CD4-positive, CD25-positive, alpha-beta regulatory T cell (primary cell): ENCODE measurements at regions not wholly inside any gene's neighbourhood (a gene's known extent, or its start where the extent isn't known, plus 50 kb on each side); places are given as distances from the start of the nearest gene placed in this dataset.

ENCODE experiments used
- ATAC-seq, 2 donors: fragments of 150-1000 bp; cut with Tn5 transposase; one replicate each; pipeline ENCODE4 v1.10.0; 2021; ENCODE audit warnings: low read depth in 2 of 2, moderate number of reproducible peaks in 2 of 2, moderate library complexity in 1 of 2
- DNase-seq, 3 donors: peaks; one replicate each; pipeline versions ENCODE4 v3.0.0 to v3.0.0-alpha.2; 2012 to 2022; ENCODE audit warnings: mixed read lengths in 1 of 3
- H3K27ac ChIP-seq: one replicate; pipeline ENCODE4 v1.7.0; 2013; ENCODE audit warnings: mild to moderate bottlenecking, low read length; ENCODE audit not compliant: insufficient read depth, poor library complexity, severe bottlenecking
- H3K27me3 ChIP-seq: one replicate; pipeline ENCODE4 v1.7.0; 2013; ENCODE audit warnings: low read length; ENCODE audit not compliant: control insufficient read depth, insufficient read depth
- H3K36me3 ChIP-seq: one replicate; pipeline ENCODE4 v1.7.0; 2013; ENCODE audit warnings: mild to moderate bottlenecking, low read length, moderate library complexity; ENCODE audit not compliant: control insufficient read depth, insufficient read depth
- H3K4me1 ChIP-seq: 2 replicates; pipeline ENCODE4 v1.7.0; 2013; ENCODE audit warnings: mild to moderate bottlenecking, low read length; ENCODE audit not compliant: insufficient read depth, control insufficient read depth, poor library complexity, severe bottlenecking
- H3K4me3 ChIP-seq: one replicate; pipeline ENCODE4 v1.7.0; 2013; ENCODE audit warnings: low read depth, mild to moderate bottlenecking, low read length, moderate library complexity
- H3K9me3 ChIP-seq, 2 experiments: 1 replicate in 1 of 2; 2 replicates in 1 of 2; pipeline ENCODE4 v1.7.0; 2013; ENCODE audit warnings: low read length in 2 of 2, mild to moderate bottlenecking in 1 of 2, moderate library complexity in 1 of 2; ENCODE audit not compliant: control insufficient read depth in 2 of 2
- H3K27ac Mint-ChIP-seq, 3 donors: one replicate each; pipeline ENCODE4 v1.8.0; 2020 to 2022; ENCODE audit warnings: mild to moderate bottlenecking in 3 of 3, mixed read lengths in 3 of 3, moderate library complexity in 2 of 3
- H3K27me3 Mint-ChIP-seq: one replicate; pipeline ENCODE4 v1.8.0; 2022; ENCODE audit warnings: mild to moderate bottlenecking, mixed read lengths
- H3K36me3 Mint-ChIP-seq: one replicate; pipeline ENCODE4 v1.8.0; 2020; ENCODE audit warnings: mixed read lengths
- H3K4me1 Mint-ChIP-seq, 4 donors: one replicate each; pipeline ENCODE4 v1.8.0; 2020 to 2022; ENCODE audit warnings: mixed read lengths in 4 of 4, mild to moderate bottlenecking in 1 of 4
- H3K4me3 Mint-ChIP-seq, 4 donors: one replicate each; pipeline ENCODE4 v1.8.0; 2020 to 2022; ENCODE audit warnings: mild to moderate bottlenecking in 4 of 4, mixed read lengths in 4 of 4, moderate library complexity in 3 of 4
- H3K9me3 Mint-ChIP-seq, 7 donors: one replicate each; pipeline ENCODE4 v1.8.0; 2020 to 2022; ENCODE audit warnings: mixed read lengths in 7 of 7, mild to moderate bottlenecking in 3 of 7, moderate library complexity in 2 of 7

DNA sequence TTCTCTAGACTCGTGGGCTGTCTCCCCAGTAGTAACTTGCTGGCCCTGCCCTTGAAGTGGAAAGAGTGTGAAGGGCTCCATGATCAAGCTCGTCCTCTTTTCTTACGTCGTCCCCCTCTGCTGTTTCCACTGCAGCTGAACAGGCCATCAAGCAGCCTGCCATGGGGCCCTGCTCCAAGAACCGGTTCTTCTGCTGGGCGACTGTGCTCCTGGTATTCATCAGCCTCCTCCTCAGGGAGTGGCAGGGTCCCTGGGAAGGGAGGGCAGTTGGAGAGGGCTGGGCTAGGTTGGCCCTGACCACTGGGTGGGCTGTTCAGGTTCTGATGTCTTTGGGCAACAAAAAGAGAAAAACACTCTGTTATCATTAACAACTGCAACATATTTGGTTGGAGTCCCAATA is 151.5 kb downstream of the FCRL5 start:
- H3K36me3 Mint-ChIP-seq, result no peaks in the 10 kb centered on the region
- DNase-seq (no peak), ATAC-seq (no peak)
- Histone ChIP-seq H3K4me1 (no peaks in the 10 kb centered on the region), H3K4me3 (no peak overlapping the region), H3K9me3 (no peaks in the 10 kb centered on the region), H3K27ac (no peak overlapping the region), H3K36me3 (no peaks in the 10 kb centered on the region), H3K27me3 (peaks cover 8% of the 10 kb centered on the region)
- no peaks in the 10 kb centered on the region for H3K4me1 Mint-ChIP-seq
- peaks cover 0 to 3% (median 0%) of the 10 kb centered on the region in 7 donors for H3K9me3 Mint-ChIP-seq
- peaks cover 35% of the 10 kb centered on the region for H3K27me3 Mint-ChIP-seq
- no peak overlapping the region for H3K4me3 Mint-ChIP-seq
- no peak overlapping the region for H3K27ac Mint-ChIP-seq

DNA sequence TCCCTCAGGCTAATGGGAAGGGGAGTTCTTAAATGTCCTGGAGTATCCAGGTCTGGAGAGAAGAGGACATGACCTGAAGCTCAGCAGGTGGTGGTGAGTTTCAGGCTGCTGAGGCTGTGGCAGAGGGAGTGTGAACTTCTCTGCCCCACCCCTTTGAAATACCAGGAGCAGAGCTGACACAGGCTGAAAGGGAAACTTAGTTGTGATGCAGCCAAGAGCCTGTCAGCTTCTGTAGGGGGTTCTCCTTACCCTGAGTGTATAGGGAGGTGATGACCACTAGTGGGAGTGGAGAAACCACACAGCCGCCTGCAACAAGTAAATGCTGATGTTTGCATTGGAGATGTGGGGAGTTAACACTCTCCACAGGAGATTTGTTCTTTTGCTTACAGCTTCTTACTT is 152.3 kb downstream of the FCRL5 start:
- H3K4me3 Mint-ChIP-seq, result no peak overlapping the region
- no peaks in the 10 kb centered on the region for H3K36me3 ChIP-seq
- no peak for ATAC-seq
- peaks cover 0 to 3% (median 0%) of the 10 kb centered on the region in 7 donors for H3K9me3 Mint-ChIP-seq
- no peak overlapping the region for H3K27ac Mint-ChIP-seq
- H3K9me3 ChIP-seq, result no peaks in the 10 kb centered on the region
- no peak for DNase-seq
- H3K4me3 ChIP-seq, result no peak overlapping the region
- H3K4me1 ChIP-seq, result no peaks in the 10 kb centered on the region
- no peaks in the 10 kb centered on the region for H3K36me3 Mint-ChIP-seq
- H3K27ac ChIP-seq, result no peak overlapping the region
- peaks cover 8% of the 10 kb centered on the region for H3K27me3 ChIP-seq
- peaks cover 40% of the 10 kb centered on the region for H3K27me3 Mint-ChIP-seq
- no peaks in the 10 kb centered on the region for H3K4me1 Mint-ChIP-seq

DNA sequence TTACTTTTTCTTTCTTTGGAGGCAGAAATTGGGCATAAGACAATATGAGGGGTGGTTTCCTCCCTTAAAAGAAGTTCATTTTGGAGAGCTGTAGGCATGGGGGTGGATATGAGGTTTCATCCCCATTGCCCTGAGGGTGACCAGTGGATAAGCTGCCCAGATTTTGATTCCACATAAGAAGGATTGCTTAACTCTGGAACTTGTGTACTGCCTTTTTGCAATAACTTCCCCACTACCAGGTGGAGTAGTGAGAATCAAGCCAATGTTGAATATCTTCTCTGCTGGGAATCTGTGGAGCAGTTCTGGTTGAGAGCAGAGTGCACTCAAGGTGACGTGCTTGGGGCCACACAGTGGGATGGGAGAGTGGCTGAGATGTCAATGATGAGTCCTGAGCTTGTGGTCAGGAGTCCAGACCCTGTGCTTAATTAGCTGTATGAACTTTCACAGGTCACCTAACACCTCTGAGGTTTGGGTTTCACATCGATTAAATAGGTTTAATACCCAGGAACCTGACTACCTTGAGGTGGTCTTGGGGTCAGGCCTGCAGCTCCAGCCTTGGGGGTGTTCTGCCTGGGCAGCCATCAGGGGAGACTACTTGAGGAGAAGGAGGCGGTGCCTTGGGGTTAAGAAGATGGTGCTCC is 152.9 kb downstream of the FCRL5 start:
- Histone ChIP-seq H3K4me3 (no peak overlapping the region), H3K36me3 (no peaks in the 10 kb centered on the region), H3K4me1 (no peaks in the 10 kb centered on the region), H3K27me3 (peaks cover 8% of the 10 kb centered on the region), H3K27ac (no peak overlapping the region), H3K9me3 (no peaks in the 10 kb centered on the region)
- H3K36me3 Mint-ChIP-seq, result no peaks in the 10 kb centered on the region
- no peak overlapping the region for H3K27ac Mint-ChIP-seq
- H3K4me3 Mint-ChIP-seq, result no peak overlapping the region
- H3K9me3 Mint-ChIP-seq, result peaks cover 0 to 3% (median 0%) of the 10 kb centered on the region in 7 donors
- DNase-seq (no peak), ATAC-seq (no peak)
- H3K27me3 Mint-ChIP-seq, result peaks cover 44% of the 10 kb centered on the region
- no peaks in the 10 kb centered on the region for H3K4me1 Mint-ChIP-seq

DNA sequence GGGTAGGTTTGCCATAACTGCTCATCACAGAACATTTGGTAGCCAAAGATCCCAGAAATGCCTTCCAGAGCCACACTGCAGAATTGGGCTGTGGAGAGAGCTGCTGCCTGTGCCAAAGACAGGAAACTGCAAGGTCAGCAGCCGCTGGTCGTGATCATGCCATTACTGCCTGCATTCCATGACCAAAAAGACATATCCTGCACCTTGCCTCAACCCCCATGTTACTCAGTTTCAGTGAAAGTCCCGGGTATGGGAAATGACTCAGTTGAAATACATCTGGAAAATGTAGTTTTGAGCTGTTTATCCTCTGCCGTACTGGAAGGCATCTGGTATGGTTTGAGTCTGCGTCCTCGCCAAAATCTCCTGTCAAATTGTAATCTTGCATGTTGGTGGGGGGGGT is 161.7 kb downstream of the FCRL5 start:
- peaks cover 33% of the 10 kb centered on the region for H3K27me3 Mint-ChIP-seq
- DNase-seq (no peak), ATAC-seq (no peak)
- H3K27me3 ChIP-seq, result no peaks in the 10 kb centered on the region
- no peak overlapping the region for H3K27ac Mint-ChIP-seq
- no peaks in the 10 kb centered on the region for H3K36me3 Mint-ChIP-seq
- no peak overlapping the region for H3K4me3 ChIP-seq
- no peaks in the 10 kb centered on the region for H3K4me1 Mint-ChIP-seq
- H3K27ac ChIP-seq, result no peak overlapping the region
- H3K36me3 ChIP-seq, result no peaks in the 10 kb centered on the region
- H3K9me3 ChIP-seq, result no peaks in the 10 kb centered on the region
- no peaks in the 10 kb centered on the region for H3K4me1 ChIP-seq
- H3K4me3 Mint-ChIP-seq, result no peak overlapping the region
- peaks cover 0 to 3% (median 0%) of the 10 kb centered on the region in 7 donors for H3K9me3 Mint-ChIP-seq

DNA sequence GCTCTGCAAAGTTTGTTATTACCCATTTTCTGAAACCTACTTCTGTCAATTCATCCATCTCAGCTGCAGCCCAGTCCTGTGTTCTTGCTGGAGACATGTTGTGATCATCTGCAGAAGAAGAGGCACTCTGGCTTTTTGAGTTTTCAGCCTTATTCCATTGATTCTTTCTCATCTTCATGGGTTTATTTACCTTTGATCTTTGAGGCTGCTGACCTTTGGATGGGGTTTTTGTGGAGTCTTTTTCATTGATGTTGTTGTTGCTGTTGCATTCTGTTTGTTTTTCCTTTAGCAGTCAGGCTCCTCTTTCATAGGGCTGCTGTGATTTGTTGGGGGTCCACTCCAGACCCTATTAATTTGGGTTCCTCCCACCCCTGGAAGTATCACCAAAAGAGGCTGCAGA is 164.3 kb downstream of the FCRL5 start:
- Histone ChIP-seq H3K36me3 (no peaks in the 10 kb centered on the region), H3K4me3 (no peak overlapping the region), H3K27ac (no peak overlapping the region), H3K27me3 (no peaks in the 10 kb centered on the region), H3K9me3 (no peaks in the 10 kb centered on the region), H3K4me1 (no peaks in the 10 kb centered on the region)
- Mint-ChIP-seq H3K4me1 (no peaks in the 10 kb centered on the region), H3K36me3 (no peaks in the 10 kb centered on the region), H3K27me3 (peaks cover 28% of the 10 kb centered on the region), H3K4me3 (no peak overlapping the region), H3K9me3 (peaks cover 0 to 2% (median 0%) of the 10 kb centered on the region in 7 donors), H3K27ac (no peak overlapping the region)
- DNase-seq (no peak), ATAC-seq (no peak)

DNA sequence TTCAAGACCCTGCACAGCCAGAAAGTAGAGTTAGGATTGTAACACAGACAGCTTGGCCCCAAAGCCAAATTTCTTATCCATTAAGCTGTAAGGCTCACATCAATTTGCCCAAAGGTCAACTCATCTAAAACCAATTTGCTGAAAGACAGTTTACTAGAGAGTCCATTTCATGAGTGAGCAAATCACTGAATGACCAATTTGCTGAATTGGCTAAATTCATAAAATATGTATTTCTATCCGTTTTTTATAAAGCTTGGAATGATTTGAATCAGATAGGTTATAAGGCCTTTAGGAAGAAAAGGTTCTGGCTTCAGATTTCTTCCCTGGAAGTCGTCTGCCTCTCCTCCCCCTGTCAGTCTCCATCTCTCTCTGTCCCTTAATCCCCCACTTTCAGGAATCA is 168.1 kb downstream of the FCRL5 start:
- Histone ChIP-seq H3K9me3 (no peaks in the 10 kb centered on the region), H3K36me3 (no peaks in the 10 kb centered on the region), H3K27me3 (peaks cover 1% of the 10 kb centered on the region), H3K4me3 (no peak overlapping the region), H3K4me1 (no peaks in the 10 kb centered on the region), H3K27ac (no peak overlapping the region)
- Mint-ChIP-seq H3K9me3 (peaks cover 0 to 2% (median 0%) of the 10 kb centered on the region in 7 donors), H3K36me3 (no peaks in the 10 kb centered on the region), H3K27me3 (peaks cover 24% of the 10 kb centered on the region), H3K4me3 (no peak overlapping the region), H3K27ac (no peak overlapping the region), H3K4me1 (no peaks in the 10 kb centered on the region)
- ATAC-seq (no peak), DNase-seq (no peak)

DNA sequence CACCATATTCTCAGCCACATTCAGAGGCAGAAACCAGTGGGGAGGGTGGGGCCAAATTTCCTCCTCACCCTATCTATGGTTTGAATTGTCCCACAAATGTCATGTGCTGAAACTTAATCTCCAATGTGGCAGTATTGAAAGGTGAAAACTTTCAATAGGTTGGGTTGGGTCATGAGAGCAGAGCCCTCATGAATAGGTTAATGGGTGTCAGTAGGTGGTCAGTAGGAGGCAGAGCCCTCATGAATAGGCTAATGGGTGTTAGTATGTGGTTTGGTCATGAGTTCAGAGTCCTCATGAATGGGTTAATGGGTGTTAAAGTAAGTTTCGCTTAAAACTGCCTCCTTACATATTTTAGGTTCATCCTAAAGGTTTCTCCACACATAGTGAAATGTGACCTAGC is 170.0 kb downstream of the FCRL5 start:
- Mint-ChIP-seq H3K27me3 (peaks cover 17% of the 10 kb centered on the region), H3K27ac (no peak overlapping the region), H3K36me3 (no peaks in the 10 kb centered on the region), H3K9me3 (peaks cover 0 to 1% (median 0%) of the 10 kb centered on the region in 7 donors), H3K4me3 (no peak overlapping the region), H3K4me1 (no peaks in the 10 kb centered on the region)
- no peak for DNase-seq
- H3K27me3 ChIP-seq, result peaks cover 4% of the 10 kb centered on the region
- H3K36me3 ChIP-seq, result no peaks in the 10 kb centered on the region
- H3K9me3 ChIP-seq, result no peaks in the 10 kb centered on the region
- H3K4me1 ChIP-seq, result no peaks in the 10 kb centered on the region
- H3K27ac ChIP-seq, result no peak overlapping the region
- ATAC-seq, result no peak
- H3K4me3 ChIP-seq, result no peak overlapping the region

DNA sequence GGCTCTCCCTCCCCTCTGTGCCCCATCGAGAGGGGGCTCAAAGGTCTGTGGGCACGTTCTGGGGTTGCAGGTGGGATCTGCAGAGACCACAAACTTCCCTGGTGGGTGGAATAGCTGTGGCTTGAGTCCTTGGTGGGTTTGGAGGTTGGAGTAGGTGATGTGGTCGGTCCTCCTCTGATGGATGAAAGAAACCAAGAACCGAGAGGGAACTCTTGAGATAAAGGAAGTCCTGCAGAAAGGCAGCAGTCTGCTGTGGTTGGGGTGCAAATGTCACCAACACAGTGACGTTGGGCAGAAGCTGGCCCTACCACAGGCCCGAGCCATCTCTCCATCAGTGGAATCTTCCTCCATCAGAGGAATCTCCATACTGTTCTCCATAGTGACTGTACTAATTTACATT is 171.8 kb downstream of the FCRL5 start:
- H3K4me3 ChIP-seq, result no peak overlapping the region
- H3K9me3 ChIP-seq, result no peaks in the 10 kb centered on the region
- no peaks in the 10 kb centered on the region for H3K36me3 Mint-ChIP-seq
- H3K4me3 Mint-ChIP-seq, result no peak overlapping the region
- H3K4me1 Mint-ChIP-seq, result no peaks in the 10 kb centered on the region
- H3K4me1 ChIP-seq, result no peaks in the 10 kb centered on the region
- no peak overlapping the region for H3K27ac ChIP-seq
- H3K27me3 ChIP-seq, result peaks cover 4% of the 10 kb centered on the region
- H3K27me3 Mint-ChIP-seq, result peaks cover 17% of the 10 kb centered on the region
- no peak for ATAC-seq
- no peak for DNase-seq
- peaks cover 0 to 1% (median 0%) of the 10 kb centered on the region in 7 donors for H3K9me3 Mint-ChIP-seq
- no peak overlapping the region for H3K27ac Mint-ChIP-seq
- no peaks in the 10 kb centered on the region for H3K36me3 ChIP-seq
